ENCODE measurements at regions not wholly inside any gene's neighbourhood (a gene's known extent, or its start where the extent isn't known, plus 50 kb on each side); places are given as distances from the start of the nearest gene placed in this dataset.

GRCh38 chr16:35195173-35195863, 1735.9 kb downstream of the TP53TG3F start:
- in situ Hi-C loops (cut with MboI) (no loop called here), intact Hi-C loops (cut with micrococcal nuclease) (no loop called here)
- 0% methylated on average over 14 of the region's 29 CpGs for WGBS (ENCODE audit: insufficient coverage, low coverage, missing lambda C conversion rate)
- CTCF ChIA-PET (ENCODE audit: low intra/inter-chr PET ratio) = no interaction called here
- ATAC-seq (no peak; the same call in 2 of the 3 replicates), FAIRE-seq (no peak), DNase-seq (ENCODE audit: extremely low read depth in 1 of 4, low spot score in 3 of 4) (peak in 1 of 4 experiments; percentile 24)
- Histone ChIP-seq H3K79me2 (ENCODE audit: control insufficient read depth, insufficient read depth, low read length) (no peaks in the 10 kb centered on the region), H3K36me3 (ENCODE audit: control insufficient read depth, insufficient read depth, low read length) (no peaks in the 10 kb centered on the region), H3K9ac (ENCODE audit: insufficient read depth in 1 of 2, low read depth in 2 of 2, low read length in 2 of 2) (no peak overlapping the region), H3K4me1 (replicated peaks in 1 of 2; ENCODE audit: control insufficient read depth in 2 of 2, insufficient read depth in 2 of 2, low read length in 2 of 2) (no peaks in the 10 kb centered on the region), H3K4me3 (no peak overlapping the region), H2AFZ (ENCODE audit: low read depth, low read length) (no peak overlapping the region), H3K9me3 (replicated peaks; ENCODE audit: control insufficient read depth, insufficient read depth, low read depth, low read length) (no peaks in the 10 kb centered on the region), H3K27ac (ENCODE audit: extremely low read depth, low read depth, low read length) (no peak overlapping the region), H4K20me1 (replicated peaks; ENCODE audit: control insufficient read depth, insufficient read depth, low read length) (no peaks in the 10 kb centered on the region), H3K9me1 (ENCODE audit: control insufficient read depth, insufficient read depth, low read length) (no peaks in the 10 kb centered on the region), H3K4me2 (ENCODE audit: insufficient read depth, low read length) (no peak overlapping the region), H3K27me3 (ENCODE audit: control insufficient read depth in 2 of 2, insufficient read depth in 2 of 2, low read length in 2 of 2) (no peaks in the 10 kb centered on the region)
- BruUV-seq (replicated peaks) = no TSS peak
- TF ChIP-seq CTCF (IDR thresholded peaks at IDR 0.05 in 2 of 3, conservative IDR thresholded peaks at IDR 0.05 in 1 of 3; ENCODE audit: insufficient read depth in 2 of 3, low read depth in 1 of 3, low read length in 3 of 3) (peak in 2 of 3 experiments; percentile 24 to 41; a peak in 2 of 6 replicates), KLF1 (tag; IDR thresholded peaks at IDR 0.05) (peak; percentile 91), KAT2B (IDR thresholded peaks at IDR 0.05; ENCODE audit: low read depth, low read length) (no peak), CCAR2 (IDR thresholded peaks at IDR 0.05; ENCODE audit: low read depth, low read length) (no peak)
- POLR2A ChIA-PET = no interaction called here

All from K562 (cell line).